Breast epithelium (tissue), 3 donors: ENCODE measurements at regions not wholly inside any gene's neighbourhood (a gene's known extent, or its start where the extent isn't known, plus 50 kb on each side); places are given as distances from the start of the nearest gene placed in this dataset.

Source experiments
- POLR2A ChIP-seq: fragments of 450-650 bp; IDR thresholded peaks from one replicate; pipeline ENCODE4 v1.6.1; 2016; ENCODE audit warnings: antibody characterized with exemption, mild to moderate bottlenecking, moderate library complexity
- POLR2AphosphoS5 ChIP-seq, 3 donors: sonication (generic); formaldehyde crosslinking; IDR thresholded peaks; one replicate each; pipeline ENCODE4 v1.6.1; 2017; ENCODE audit warnings: antibody characterized with exemption in 3 of 3
- TF ChIP-seq, protein P1 (sequence below), 3 donors: fragments of 450-650 bp; IDR thresholded peaks; one replicate each; pipeline ENCODE4 v1.5.1; 2016 to 2017; ENCODE audit warnings: antibody characterized with exemption in 3 of 3, mild to moderate bottlenecking in 3 of 3, moderate library complexity in 3 of 3

DNA sequence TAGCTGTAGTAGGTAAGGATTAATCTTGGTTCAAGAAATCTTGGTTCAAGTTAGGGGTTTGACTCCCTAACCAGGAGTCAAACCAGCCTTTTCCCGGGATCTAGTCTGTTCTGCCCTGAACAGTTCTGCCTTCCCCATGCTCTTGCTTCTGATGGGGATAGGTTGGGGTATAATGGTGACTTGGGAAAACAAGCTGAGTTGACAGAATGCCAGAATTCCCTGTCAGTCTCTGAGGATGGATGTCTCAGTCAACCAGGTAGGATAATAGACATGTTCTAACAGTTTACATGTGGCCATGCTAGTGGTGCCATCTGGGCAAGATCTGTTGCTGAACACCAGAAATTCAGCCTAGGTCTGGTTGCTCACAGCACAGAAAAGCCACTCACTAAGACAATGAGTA is 51.4 kb downstream of the RAB40AL start:
- TF ChIP-seq, protein P1, sequence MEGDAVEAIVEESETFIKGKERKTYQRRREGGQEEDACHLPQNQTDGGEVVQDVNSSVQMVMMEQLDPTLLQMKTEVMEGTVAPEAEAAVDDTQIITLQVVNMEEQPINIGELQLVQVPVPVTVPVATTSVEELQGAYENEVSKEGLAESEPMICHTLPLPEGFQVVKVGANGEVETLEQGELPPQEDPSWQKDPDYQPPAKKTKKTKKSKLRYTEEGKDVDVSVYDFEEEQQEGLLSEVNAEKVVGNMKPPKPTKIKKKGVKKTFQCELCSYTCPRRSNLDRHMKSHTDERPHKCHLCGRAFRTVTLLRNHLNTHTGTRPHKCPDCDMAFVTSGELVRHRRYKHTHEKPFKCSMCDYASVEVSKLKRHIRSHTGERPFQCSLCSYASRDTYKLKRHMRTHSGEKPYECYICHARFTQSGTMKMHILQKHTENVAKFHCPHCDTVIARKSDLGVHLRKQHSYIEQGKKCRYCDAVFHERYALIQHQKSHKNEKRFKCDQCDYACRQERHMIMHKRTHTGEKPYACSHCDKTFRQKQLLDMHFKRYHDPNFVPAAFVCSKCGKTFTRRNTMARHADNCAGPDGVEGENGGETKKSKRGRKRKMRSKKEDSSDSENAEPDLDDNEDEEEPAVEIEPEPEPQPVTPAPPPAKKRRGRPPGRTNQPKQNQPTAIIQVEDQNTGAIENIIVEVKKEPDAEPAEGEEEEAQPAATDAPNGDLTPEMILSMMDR (IDR thresholded peaks at IDR 0.05): no peak
- TF ChIP-seq POLR2A (no peak), POLR2AphosphoS5 (IDR thresholded peaks at IDR 0.05) (no peak)
